ENCODE measurements at regions not wholly inside any gene's neighbourhood (a gene's known extent, or its start where the extent isn't known, plus 50 kb on each side); places are given as distances from the start of the nearest gene placed in this dataset.

- no peak for TF ChIP-seq GATA2 (IDR thresholded peaks at IDR 0.05; ENCODE audit: low read depth, low read length)
- TF ChIP-seq GATA3 (IDR thresholded peaks at IDR 0.05; ENCODE audit: low read depth, low read length), result no peak
Observed at GRCh38 chr5:121158451-121158850, 693.2 kb upstream of the FTMT start.

Data from SH-SY5Y (cell line).